SU-DHL-6 (cell line): ENCODE measurements at regions not wholly inside any gene's neighbourhood (a gene's known extent, or its start where the extent isn't known, plus 50 kb on each side); places are given as distances from the start of the nearest gene placed in this dataset.

ENCODE experiments used
- EZH2phosphoT487 ChIP-seq: fragments of 200-600 bp; sonication (generic), shearing (Covaris generic); conservative IDR thresholded peaks from 2 replicates; pipeline ENCODE4 v1.6.1; 2018; ENCODE audit warnings: mild to moderate bottlenecking, antibody characterized with exemption, low read length, moderate library complexity, mixed read lengths
- TF ChIP-seq, protein P1 (sequence below): fragments of 200-600 bp; sonication (generic); IDR thresholded peaks from one replicate; pipeline ENCODE4 v1.5.1; 2017; ENCODE audit warnings: antibody characterized with exemption, mild to moderate bottlenecking, low read length, moderate library complexity; ENCODE audit not compliant: insufficient read depth, poor library complexity, severe bottlenecking

DNA sequence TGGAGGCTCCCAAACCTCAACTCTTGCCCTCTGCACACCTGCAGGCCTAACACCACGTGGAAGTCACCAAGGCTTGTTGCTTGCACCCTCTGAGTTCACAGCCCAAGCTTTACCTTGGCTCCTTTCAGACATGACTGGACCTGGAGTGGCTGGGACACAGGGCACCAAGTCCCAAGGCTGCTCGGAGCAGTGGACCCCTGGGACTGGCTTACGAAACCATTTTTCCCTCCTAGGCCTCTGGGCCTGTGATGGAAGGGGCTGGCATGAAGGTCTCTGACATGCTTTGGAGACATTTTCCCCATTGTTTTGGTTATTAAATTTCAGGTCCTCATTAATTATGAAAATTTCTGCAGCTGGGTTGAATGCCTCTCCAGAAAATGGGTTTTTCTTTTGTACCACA lies 994.4 kb upstream of the NUDT12 start:
- TF ChIP-seq, protein P1, sequence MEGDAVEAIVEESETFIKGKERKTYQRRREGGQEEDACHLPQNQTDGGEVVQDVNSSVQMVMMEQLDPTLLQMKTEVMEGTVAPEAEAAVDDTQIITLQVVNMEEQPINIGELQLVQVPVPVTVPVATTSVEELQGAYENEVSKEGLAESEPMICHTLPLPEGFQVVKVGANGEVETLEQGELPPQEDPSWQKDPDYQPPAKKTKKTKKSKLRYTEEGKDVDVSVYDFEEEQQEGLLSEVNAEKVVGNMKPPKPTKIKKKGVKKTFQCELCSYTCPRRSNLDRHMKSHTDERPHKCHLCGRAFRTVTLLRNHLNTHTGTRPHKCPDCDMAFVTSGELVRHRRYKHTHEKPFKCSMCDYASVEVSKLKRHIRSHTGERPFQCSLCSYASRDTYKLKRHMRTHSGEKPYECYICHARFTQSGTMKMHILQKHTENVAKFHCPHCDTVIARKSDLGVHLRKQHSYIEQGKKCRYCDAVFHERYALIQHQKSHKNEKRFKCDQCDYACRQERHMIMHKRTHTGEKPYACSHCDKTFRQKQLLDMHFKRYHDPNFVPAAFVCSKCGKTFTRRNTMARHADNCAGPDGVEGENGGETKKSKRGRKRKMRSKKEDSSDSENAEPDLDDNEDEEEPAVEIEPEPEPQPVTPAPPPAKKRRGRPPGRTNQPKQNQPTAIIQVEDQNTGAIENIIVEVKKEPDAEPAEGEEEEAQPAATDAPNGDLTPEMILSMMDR = no peak
- TF ChIP-seq EZH2phosphoT487 = no peak
